ENCODE measurements at regions not wholly inside any gene's neighbourhood (a gene's known extent, or its start where the extent isn't known, plus 50 kb on each side); places are given as distances from the start of the nearest gene placed in this dataset.
A peak's percentile ranks its signal among the peaks of the same experiment; 100 is the strongest.
"Not testable (repeated sequence)": the region's sequence is repeated elsewhere in the genome, so short reads cannot be mapped to it uniquely, and the experiment has no call there.

GRCh38 chr1:234796438-234796792, 186.4 kb upstream of the IRF2BP2 start:
- not testable (repeated sequence) for DNase-seq (ENCODE audit: low read depth in 3 of 3)

- DNase-seq (ENCODE audit: low read depth in 3 of 3) = not testable (repeated sequence)
These were observed 185.9 kb upstream of the IRF2BP2 start for GRCh38 chr1:234795711-234796437.

DNA sequence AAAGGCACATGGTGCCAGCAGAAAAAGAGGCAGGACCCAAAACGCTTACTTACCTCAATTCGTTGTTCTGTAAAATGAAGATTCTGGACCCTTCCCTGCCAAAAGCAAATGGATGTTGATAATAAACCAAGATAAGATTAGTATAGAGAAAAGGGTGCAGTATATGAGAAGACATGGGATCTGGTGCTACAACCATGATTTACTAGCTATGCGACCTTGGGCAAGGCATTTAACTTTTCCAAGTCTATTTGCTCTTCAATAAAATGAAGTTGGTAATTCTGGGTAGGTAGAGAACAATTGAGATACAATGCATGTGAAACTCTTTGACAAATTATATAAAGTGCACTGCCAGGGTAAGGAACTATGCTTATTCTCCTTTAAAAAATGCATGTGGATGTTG, 185.0 kb upstream of the IRF2BP2 start:
- DNase-seq (ENCODE audit: low read depth in 3 of 3) = not testable (repeated sequence)

DNA sequence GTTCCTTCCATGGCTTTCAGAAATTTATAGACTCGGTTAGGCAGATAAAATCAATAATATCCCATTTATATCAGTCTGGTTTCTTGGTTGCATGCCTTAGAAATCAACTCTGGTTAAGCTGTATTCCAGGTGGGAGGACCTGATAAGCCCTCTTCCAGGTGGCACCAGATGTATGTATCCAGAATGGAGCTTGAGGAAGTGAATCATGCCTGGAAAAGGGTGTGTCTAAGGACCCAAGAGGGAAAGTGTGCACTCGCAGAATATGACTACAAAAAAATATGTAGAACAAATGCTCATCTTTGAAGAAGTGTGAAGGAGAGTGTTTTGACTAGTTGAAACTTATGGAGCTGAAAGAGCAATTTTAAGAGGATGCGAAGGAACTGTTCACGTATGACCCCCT, 184.5 kb upstream of the IRF2BP2 start:
- not testable (repeated sequence) for DNase-seq (ENCODE audit: low read depth in 3 of 3)

DNA sequence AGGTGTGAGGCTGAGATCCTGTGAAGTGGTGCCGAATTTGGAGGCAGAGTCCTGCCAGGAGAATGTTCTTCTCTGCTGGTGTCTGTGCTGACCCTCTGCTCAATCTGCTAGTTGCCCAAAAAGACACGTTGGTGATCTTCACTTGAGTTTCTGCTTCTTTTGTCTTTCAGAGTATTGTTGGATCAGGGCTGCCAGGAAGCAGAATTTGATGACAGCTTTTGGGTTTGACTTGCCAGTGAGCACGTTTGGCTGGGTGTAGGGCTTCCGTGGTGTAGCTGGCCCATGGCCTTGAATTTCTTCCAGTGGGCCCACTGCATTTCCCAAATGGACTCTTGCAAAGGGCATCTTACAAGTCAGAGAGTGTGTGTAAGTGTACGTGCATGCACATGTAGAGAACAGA, 183.9 kb upstream of the IRF2BP2 start:
- not testable (repeated sequence) for DNase-seq (ENCODE audit: low read depth in 3 of 3)

DNA sequence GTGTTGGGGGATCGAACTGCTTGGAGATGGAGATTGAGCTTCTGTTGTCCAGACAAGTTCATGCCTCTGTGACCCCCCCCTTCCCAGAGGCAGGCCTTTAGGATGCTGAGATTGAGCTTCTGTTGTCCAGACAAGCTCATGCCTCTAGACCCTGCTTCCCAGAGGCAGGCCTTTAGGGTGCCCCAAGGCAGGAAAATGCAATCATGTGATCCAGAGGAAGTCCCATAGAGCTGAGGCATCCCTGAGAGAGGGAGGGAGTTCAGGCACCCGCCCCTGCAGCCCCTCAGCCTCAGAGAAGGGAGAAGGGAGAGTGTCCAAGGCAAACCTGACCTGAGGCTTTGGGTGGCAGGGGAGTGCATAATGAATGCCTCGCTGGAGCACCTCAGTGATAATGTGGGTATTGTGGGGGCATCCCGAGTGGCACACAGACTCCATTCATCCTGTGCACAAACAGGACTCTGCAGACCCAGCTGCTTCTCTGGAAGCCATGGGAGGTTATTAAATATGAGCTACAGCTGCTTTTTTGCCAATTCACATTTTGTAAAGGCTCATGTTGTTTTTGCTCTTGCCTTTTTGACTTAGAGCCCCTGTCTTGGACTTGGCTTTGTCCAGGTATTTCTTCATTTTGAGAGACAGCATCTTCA, 182.4 kb upstream of the IRF2BP2 start:
- not testable (repeated sequence) for DNase-seq (ENCODE audit: low read depth in 3 of 3)

GRCh38 chr1:234791615-234792014, 181.6 kb upstream of the IRF2BP2 start:
- not testable (repeated sequence) for DNase-seq (ENCODE audit: low read depth in 3 of 3)

DNA sequence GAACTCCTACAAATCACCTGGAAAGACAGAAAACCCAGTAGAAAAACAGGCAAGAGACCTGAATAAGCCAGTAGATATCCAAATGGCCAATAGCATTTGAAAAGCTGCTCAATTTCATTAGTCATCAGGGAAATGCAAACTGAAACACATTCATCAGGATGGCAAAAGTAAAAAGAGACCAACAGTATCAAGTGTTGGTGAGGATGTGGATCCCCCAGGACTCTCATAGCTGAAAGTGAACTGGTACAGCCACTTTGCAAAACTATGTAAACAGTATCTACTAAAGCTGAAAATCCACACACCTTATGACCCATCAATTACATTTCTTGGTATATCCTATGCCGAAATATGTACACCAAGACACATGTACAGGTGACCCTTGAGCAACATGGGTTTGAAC, 180.4 kb upstream of the IRF2BP2 start:
- not testable (repeated sequence) for DNase-seq (ENCODE audit: low read depth in 3 of 3)

DNA sequence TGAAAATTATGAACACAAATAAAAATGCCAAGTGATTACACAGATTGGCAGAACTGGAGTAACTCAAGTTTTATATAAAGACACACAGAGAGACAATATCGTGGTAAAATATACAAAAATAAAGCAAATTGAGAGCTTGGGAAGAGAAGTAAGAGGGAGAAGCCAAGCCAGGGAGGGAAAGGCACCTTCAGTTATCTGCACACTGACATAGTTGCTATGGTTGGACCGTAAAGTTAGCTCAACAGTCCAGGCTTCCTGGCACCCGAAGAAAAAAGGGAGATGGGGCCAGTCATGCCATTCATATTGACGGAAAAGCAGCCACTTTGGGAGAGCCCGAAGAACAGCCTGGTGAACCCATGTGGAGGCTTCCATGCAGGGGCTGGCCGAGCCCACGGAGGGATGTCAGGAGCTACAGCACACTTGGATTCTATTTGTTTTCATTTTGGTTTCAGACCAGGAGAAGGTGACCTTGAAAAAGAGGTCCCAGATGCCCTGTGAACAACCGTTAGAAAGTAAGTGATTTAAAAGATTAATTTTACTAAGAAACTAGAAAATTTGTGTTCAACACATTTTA, 177.1 kb upstream of the IRF2BP2 start:
- DNase-seq (ENCODE audit: low read depth in 3 of 3) = not testable (repeated sequence)

- not testable (repeated sequence) for DNase-seq (ENCODE audit: low read depth in 3 of 3)
These were observed 175.9 kb upstream of the IRF2BP2 start for GRCh38 chr1:234785922-234786321.

GRCh38 chr1:234785471-234785919, 175.5 kb upstream of the IRF2BP2 start:
- DNase-seq (ENCODE audit: low read depth in 3 of 3) = not testable (repeated sequence)

- DNase-seq (ENCODE audit: low read depth in 3 of 3) = not testable (repeated sequence)
These were observed 174.1 kb upstream of the IRF2BP2 start for GRCh38 chr1:234784108-234784507.

DNA sequence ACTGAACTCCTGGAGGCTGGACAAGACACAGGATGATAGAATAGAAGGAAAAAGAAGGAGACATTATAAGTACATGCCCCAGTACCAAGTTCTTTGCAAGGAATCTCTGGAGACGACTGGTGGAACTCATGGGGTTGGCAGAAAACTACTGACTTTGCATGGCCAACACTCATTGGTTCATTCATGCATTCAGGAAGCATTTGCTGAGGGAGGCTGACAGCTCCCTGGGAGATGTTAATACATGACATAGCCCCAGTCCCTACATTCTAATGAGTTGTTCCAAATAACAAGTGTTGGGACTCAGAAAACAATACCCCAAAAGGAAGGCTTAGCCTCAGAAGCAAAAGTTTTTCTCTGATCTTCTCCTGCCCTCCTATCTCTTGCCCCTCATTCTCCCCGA, 172.8 kb upstream of the IRF2BP2 start:
- DNase-seq (ENCODE audit: low read depth in 3 of 3) = no peak

- no peak for DNase-seq (ENCODE audit: low read depth in 3 of 3)
These were observed 172.2 kb upstream of the IRF2BP2 start for GRCh38 chr1:234782105-234782751.

DNA sequence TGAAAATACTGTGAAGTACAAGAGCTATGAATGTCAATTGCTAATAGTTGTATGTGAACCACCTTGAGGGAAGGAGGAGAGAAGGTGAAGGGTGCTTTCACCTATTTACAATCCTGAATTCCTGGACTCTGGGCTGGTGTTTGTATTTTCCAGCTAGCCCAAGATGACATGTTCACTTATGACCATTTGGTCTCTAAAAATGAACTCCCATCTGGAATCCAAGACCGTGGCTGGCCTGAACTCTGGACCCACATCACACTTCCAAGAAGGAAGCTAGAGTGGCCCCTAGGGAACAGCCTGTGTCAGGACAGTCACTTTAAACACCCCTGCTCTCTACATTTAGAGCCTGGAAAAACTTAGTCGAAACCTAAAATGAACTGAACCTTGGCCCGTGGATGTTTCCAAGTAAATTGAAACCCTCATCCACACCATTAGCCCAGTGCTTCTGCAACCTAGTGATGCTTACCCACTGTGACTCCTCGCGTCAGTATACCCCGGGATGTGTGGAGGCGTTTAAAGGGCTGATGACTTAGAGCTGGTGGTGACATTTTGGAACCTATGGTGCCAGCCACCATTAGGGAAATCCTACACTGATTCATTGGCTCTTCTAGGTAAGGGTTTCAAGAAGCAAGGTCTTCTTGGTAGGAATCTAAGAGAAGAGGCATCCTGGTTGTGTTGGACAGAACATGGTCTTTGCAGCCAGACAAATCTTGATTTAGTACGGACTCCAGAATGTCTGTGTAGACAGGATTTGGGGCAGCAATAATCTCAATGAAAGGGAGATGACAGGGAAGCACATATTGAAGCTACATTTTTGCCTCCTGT, 171.5 kb upstream of the IRF2BP2 start:
- peak in 1 of 3 donors; percentile 67 for DNase-seq (ENCODE audit: low read depth in 3 of 3)

GRCh38 chr1:234780531-234781162, 170.7 kb upstream of the IRF2BP2 start:
- DNase-seq (ENCODE audit: low read depth in 3 of 3) = no peak

GRCh38 chr1:234780112-234780511, 170.1 kb upstream of the IRF2BP2 start:
- no peak for DNase-seq (ENCODE audit: low read depth in 3 of 3)

GRCh38 chr1:234779600-234779999, 169.6 kb upstream of the IRF2BP2 start:
- DNase-seq (ENCODE audit: low read depth in 3 of 3) = not testable (repeated sequence)

GRCh38 chr1:234779160-234779538, 169.2 kb upstream of the IRF2BP2 start:
- DNase-seq (ENCODE audit: low read depth in 3 of 3) = no peak

DNA sequence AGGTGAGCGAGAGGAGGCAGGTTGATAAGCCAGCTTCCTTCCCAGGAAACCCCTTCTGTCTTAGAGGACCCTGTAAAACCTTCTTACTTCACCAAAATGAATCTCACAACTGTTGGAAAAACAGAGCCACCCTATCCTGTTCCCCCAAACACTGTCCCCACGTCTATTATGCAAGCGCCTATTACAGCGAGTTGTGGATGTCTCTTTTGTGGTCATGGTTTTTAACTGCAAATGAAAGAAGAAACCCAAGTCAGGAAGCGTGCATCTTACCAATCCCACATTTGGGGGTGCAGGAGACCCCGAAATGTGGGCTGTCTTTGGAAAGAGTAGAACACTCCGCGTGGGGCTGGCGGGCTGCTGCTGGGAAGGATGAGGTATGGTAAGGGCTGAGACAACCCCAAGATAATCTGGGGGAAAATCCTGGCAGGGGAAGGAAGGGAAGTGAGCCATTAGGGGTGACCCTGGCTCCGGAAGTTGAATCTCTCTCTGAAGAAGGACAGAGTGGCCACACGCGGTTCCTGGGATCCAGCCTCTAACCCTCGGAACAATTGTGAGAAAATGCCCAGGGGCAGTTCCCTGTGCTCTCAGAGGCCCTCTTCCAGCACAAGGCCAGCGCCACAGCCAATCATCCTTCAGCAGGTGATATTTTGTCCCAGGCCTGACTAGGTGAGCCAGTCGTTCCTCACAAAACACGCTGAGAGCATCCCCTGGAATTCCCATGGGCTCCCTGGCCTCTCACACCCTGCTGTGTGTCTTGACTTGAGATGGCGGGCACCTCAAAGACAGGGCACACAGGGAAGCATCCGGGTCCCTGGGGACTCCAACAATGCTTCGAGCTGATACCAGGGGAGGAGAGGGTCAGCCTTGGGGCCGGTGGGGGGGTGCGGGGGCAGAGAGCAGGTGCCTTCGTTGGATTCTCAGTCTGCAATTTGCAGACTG, 168.5 kb upstream of the IRF2BP2 start:
- no peak for DNase-seq (ENCODE audit: low read depth in 3 of 3)

All from stimulated activated CD4-positive, alpha-beta T cell treated with anti-CD3 and anti-CD28 coated beads, TNF-alpha, amount 100 ng/mL, for 48 hours (primary cell).